IMR-90 (cell line): ENCODE measurements at regions not wholly inside any gene's neighbourhood (a gene's known extent, or its start where the extent isn't known, plus 50 kb on each side); places are given as distances from the start of the nearest gene placed in this dataset.

Source experiments
- ATAC-seq: fragments of 200-7000 bp; cut with Tn5 transposase; 2 replicates; pipeline ENCODE4 v1.9.1; 2020; ENCODE audit warnings: low read depth, mild to moderate bottlenecking, moderate library complexity
- BruUV-seq: library from RNA; stranded (reverse); fragments of 400-500 nt; replicated peaks from 2 replicates; lab custom pipeline; 2021; lab: Mats Ljungman, UMichigan
- CTCF ChIA-PET: fragments of 300-600 bp; formaldehyde crosslinking; extraction: SDS; loops from one replicate; lab custom pipeline; 2021; ENCODE audit warnings: antibody characterized with exemption; lab: Yijun Ruan, JAX
- POLR2A ChIA-PET: fragments of 300-600 bp; sonication (Branson Sonifier 250); formaldehyde crosslinking; loops from one replicate; lab custom pipeline; 2022; ENCODE audit warnings: antibody characterized with exemption; ENCODE audit not compliant: unreplicated experiment; lab: Charles Lee
- DNase-seq: peaks from one replicate; pipeline ENCODE4 v3.0.0; 2013
- H2AFZ ChIP-seq: replicated peaks from 2 replicates; pipeline ENCODE3; 2013; ENCODE audit warnings: low read length, mild to moderate bottlenecking; ENCODE audit not compliant: poor library complexity
- H2AK5ac ChIP-seq: 2 replicates; pipeline ENCODE4 v1.6.1; 2013; ENCODE audit warnings: low read depth, low read length, inconsistent platforms
- H2AK9ac ChIP-seq: replicated peaks from 2 replicates; pipeline ENCODE3; 2013; ENCODE audit warnings: mild to moderate bottlenecking, low read depth, low read length, moderate library complexity; ENCODE audit not compliant: poor library complexity
- H2BK120ac ChIP-seq: 2 replicates; pipeline ENCODE4 v1.6.1; 2013; ENCODE audit warnings: low read depth, low read length, inconsistent platforms
- H2BK15ac ChIP-seq: 3 replicates; pipeline ENCODE4 v1.6.1; 2013; ENCODE audit warnings: low read depth, low read length, inconsistent platforms
- H2BK20ac ChIP-seq: 2 replicates; pipeline ENCODE4 v1.6.1; 2013; ENCODE audit warnings: low read depth, mild to moderate bottlenecking, inconsistent platforms, low read length, moderate library complexity
- H2BK5ac ChIP-seq: 2 replicates; pipeline ENCODE4 v1.6.1; 2013; ENCODE audit warnings: mild to moderate bottlenecking, low read depth, low read length, inconsistent platforms; ENCODE audit not compliant: poor library complexity, severe bottlenecking
- H3K14ac ChIP-seq: replicated peaks from 2 replicates; pipeline ENCODE4 v1.6.1; 2013; ENCODE audit warnings: low read depth, low read length, inconsistent platforms
- H3K18ac ChIP-seq: 2 replicates; pipeline ENCODE4 v1.6.1; 2013; ENCODE audit warnings: low read depth, low read length, control low read depth
- H3K23ac ChIP-seq: 2 replicates; pipeline ENCODE4 v1.6.1; 2013; ENCODE audit warnings: low read depth, low read length, inconsistent platforms
- H3K27ac ChIP-seq: 2 replicates; pipeline ENCODE4 v1.5.1; 2013; ENCODE audit warnings: mild to moderate bottlenecking, control low read depth, low read length; ENCODE audit not compliant: insufficient read depth
- H3K27me3 ChIP-seq: 2 replicates; pipeline ENCODE4 v1.6.1; 2013; ENCODE audit warnings: low read length; ENCODE audit not compliant: control insufficient read depth, insufficient read depth
- H3K36me3 ChIP-seq: 2 replicates; pipeline ENCODE4 v1.6.1; 2013; ENCODE audit warnings: low read length, mixed read lengths; ENCODE audit not compliant: control insufficient read depth, insufficient read depth
- H3K4ac ChIP-seq: 2 replicates; pipeline ENCODE4 v1.6.1; 2013; ENCODE audit warnings: low read depth, low read length, inconsistent platforms
- H3K4me1 ChIP-seq: 2 replicates; pipeline ENCODE4 v1.6.1; 2013; ENCODE audit warnings: low read length, mixed read lengths; ENCODE audit not compliant: control insufficient read depth, insufficient read depth
- H3K4me2 ChIP-seq: 2 replicates; pipeline ENCODE4 v1.6.1; 2013; ENCODE audit warnings: low read depth, mild to moderate bottlenecking, control low read depth, low read length, moderate library complexity
- H3K4me3 ChIP-seq: 2 replicates; pipeline ENCODE4 v1.5.1; 2013; ENCODE audit warnings: low read depth, mild to moderate bottlenecking, control low read depth, low read length, moderate library complexity; ENCODE audit not compliant: insufficient read depth
- H3K56ac ChIP-seq: 2 replicates; pipeline ENCODE4 v1.6.1; 2013; ENCODE audit warnings: low read length, inconsistent platforms; ENCODE audit not compliant: insufficient read depth; ENCODE audit errors: extremely low read depth
- H3K79me1 ChIP-seq, 2 experiments: 2 replicates each; pipeline ENCODE4 v1.6.1; 2013; ENCODE audit warnings: low read length in 2 of 2, inconsistent platforms in 1 of 2, low read depth in 1 of 2
- H3K9ac ChIP-seq: 2 replicates; pipeline ENCODE4 v1.6.1; 2013; ENCODE audit warnings: low read depth, low read length, control low read depth
- H3K9me1 ChIP-seq: 2 replicates; pipeline ENCODE4 v1.6.1; 2013; ENCODE audit warnings: low read length, inconsistent platforms; ENCODE audit not compliant: insufficient read depth
- H3K9me3 ChIP-seq: 2 replicates; pipeline ENCODE4 v1.6.1; 2013; ENCODE audit warnings: low read length; ENCODE audit not compliant: control insufficient read depth, insufficient read depth
- H4K20me1 ChIP-seq: 2 replicates; pipeline ENCODE4 v1.6.1; 2013; ENCODE audit warnings: low read length, inconsistent platforms; ENCODE audit not compliant: insufficient read depth
- H4K5ac ChIP-seq: 2 replicates; pipeline ENCODE4 v1.6.1; 2013; ENCODE audit warnings: mild to moderate bottlenecking, low read depth, low read length, control low read depth
- H4K8ac ChIP-seq, 2 experiments: 2 replicates each; pipeline ENCODE4 v1.6.1; 2013; ENCODE audit warnings: low read depth in 2 of 2, low read length in 2 of 2, control low read depth in 1 of 2, inconsistent platforms in 1 of 2
- H4K91ac ChIP-seq: 2 replicates; pipeline ENCODE4 v1.6.1; 2013; ENCODE audit warnings: low read depth, low read length, inconsistent platforms; ENCODE audit not compliant: insufficient read depth
- BHLHE40 ChIP-seq: fragments of 150-350 bp; IDR thresholded peaks from 2 replicates; pipeline ENCODE4 v1.6.1; 2016; ENCODE audit warnings: mild to moderate bottlenecking, low read depth, low read length
- CHD1 ChIP-seq: IDR thresholded peaks from 2 replicates; pipeline ENCODE4 v1.6.1; 2012; ENCODE audit warnings: low read depth, low read length, improper control_type of control experiment
- FOS ChIP-seq: fragments of 150-350 bp; IDR thresholded peaks from 2 replicates; pipeline ENCODE4 v1.6.1; 2016; ENCODE audit warnings: low read depth, low read length
- MAZ ChIP-seq: IDR thresholded peaks from 2 replicates; pipeline ENCODE4 v1.6.1; 2012; ENCODE audit warnings: low read depth, mild to moderate bottlenecking, low read length, improper control_type of control experiment, moderate library complexity, borderline replicate concordance
- MXI1 ChIP-seq: IDR thresholded peaks from 2 replicates; pipeline ENCODE4 v1.6.1; 2012; ENCODE audit warnings: low read depth, mild to moderate bottlenecking, low read length, moderate library complexity, borderline replicate concordance
- RCOR1 ChIP-seq: IDR thresholded peaks from 2 replicates; pipeline ENCODE4 v1.6.1; 2012; ENCODE audit warnings: mild to moderate bottlenecking, low read length, improper control_type of control experiment; ENCODE audit not compliant: insufficient replicate concordance
- WGBS, 2 experiments: methylation state at CpG; one replicate each; pipeline versions ENCODE4 v1.1.5 to v1.1.7; 2013; ENCODE audit warnings: missing lambda C conversion rate in 2 of 2; ENCODE audit not compliant: insufficient read length in 1 of 2; ENCODE audit errors: extremely low coverage in 2 of 2; 5-methylcytosine and 5-hydroxymethylcytosine counted together
- dilution Hi-C: fragments of 300-500 bp; cut with HindIII; formaldehyde crosslinking; loops from one replicate; pipeline ENCODE4 v1.14.3; 2018; ENCODE audit warnings: low sequenced_read_pairs; ENCODE audit not compliant: unreplicated experiment
- in situ Hi-C: fragments of 300-500 bp; cut with MboI; formaldehyde crosslinking; loops from 3 replicates; pipeline ENCODE4 v1.14.3; 2019; ENCODE audit warnings: low sequenced_read_pairs, inconsistent platforms, mixed read lengths
- intact Hi-C: fragments of 100-400 bp; cut with micrococcal nuclease; formaldehyde crosslinking; loops from 2 replicates; pipeline ENCODE4 v1.10.0; 2022
- TF ChIP-seq, protein P1 (sequence below): conservative IDR thresholded peaks from 2 replicates; pipeline ENCODE4 v1.5.1; 2012; ENCODE audit warnings: mild to moderate bottlenecking, low read depth, low read length, improper control_type of control experiment

DNA sequence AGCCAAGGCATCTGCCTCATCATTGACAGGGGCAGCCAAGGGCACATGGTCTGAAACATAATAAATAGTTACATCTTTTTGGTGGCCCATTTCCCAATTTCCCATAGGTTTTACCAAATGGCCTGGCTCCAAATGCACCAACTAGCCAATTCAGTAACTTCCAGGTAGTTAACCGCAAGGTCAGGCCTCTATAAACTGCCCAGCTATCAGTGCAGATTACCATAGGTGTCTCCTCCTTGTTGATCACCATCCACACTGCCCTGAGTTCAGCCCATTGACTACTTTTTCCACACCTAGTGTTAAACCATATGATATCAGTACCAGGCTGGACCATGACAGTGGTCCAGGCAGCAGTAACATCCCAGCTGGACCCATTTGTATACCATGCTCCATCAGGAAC lies 1145.1 kb upstream of the POU3F4 start:
- Histone ChIP-seq H3K23ac (no peak overlapping the region), H3K79me1 (no peaks in the 10 kb centered on the region), H2BK5ac (no peak overlapping the region), H2BK20ac (no peak overlapping the region), H4K91ac (no peak overlapping the region), H2AK5ac (no peak overlapping the region), H3K4ac (no peak overlapping the region), H3K4me3 (no peak overlapping the region), H3K27me3 (no peaks in the 10 kb centered on the region), H3K14ac (no peak overlapping the region), H2BK15ac (no peak overlapping the region), H3K9me3 (no peaks in the 10 kb centered on the region; the same call in 1 of the 2 replicates), H3K4me2 (no peak overlapping the region), H3K9me1 (no peaks in the 10 kb centered on the region), H4K8ac (no peak overlapping the region), H2AFZ (no peak overlapping the region), H3K56ac (no peak overlapping the region), H4K20me1 (no peaks in the 10 kb centered on the region), H4K5ac (no peak overlapping the region), H3K4me1 (no peaks in the 10 kb centered on the region), H3K18ac (no peak overlapping the region), H3K27ac (no peak overlapping the region), H3K9ac (no peak overlapping the region), H3K36me3 (no peaks in the 10 kb centered on the region), H2BK120ac (no peak overlapping the region), H2AK9ac (no peak overlapping the region)
- ATAC-seq, result no peak
- no TSS peak for BruUV-seq
- no CpG with 5 or more reads among the region's 1 CpG for WGBS, 2 experiments
- intact Hi-C loops (no loop called here), in situ Hi-C loops (no loop called here), dilution Hi-C loops (no loop called here)
- DNase-seq, result no peak
- TF ChIP-seq MXI1 (no peak), RCOR1 (no peak), FOS (no peak), BHLHE40 (no peak), CHD1 (no peak), MAZ (no peak)
- TF ChIP-seq, protein P1, sequence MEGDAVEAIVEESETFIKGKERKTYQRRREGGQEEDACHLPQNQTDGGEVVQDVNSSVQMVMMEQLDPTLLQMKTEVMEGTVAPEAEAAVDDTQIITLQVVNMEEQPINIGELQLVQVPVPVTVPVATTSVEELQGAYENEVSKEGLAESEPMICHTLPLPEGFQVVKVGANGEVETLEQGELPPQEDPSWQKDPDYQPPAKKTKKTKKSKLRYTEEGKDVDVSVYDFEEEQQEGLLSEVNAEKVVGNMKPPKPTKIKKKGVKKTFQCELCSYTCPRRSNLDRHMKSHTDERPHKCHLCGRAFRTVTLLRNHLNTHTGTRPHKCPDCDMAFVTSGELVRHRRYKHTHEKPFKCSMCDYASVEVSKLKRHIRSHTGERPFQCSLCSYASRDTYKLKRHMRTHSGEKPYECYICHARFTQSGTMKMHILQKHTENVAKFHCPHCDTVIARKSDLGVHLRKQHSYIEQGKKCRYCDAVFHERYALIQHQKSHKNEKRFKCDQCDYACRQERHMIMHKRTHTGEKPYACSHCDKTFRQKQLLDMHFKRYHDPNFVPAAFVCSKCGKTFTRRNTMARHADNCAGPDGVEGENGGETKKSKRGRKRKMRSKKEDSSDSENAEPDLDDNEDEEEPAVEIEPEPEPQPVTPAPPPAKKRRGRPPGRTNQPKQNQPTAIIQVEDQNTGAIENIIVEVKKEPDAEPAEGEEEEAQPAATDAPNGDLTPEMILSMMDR, result no peak
- ChIA-PET CTCF (no interaction called here), POLR2A (no interaction called here)
